Keratinocyte (primary cell): ENCODE measurements at regions not wholly inside any gene's neighbourhood (a gene's known extent, or its start where the extent isn't known, plus 50 kb on each side); places are given as distances from the start of the nearest gene placed in this dataset.

Experiments used
- CTCF ChIP-seq, 3 experiments: IDR thresholded peaks in 1 of 3; conservative IDR thresholded peaks in 1 of 3; optimal IDR thresholded peaks in 1 of 3; 2 replicates in 2 of 3; 3 replicates in 1 of 3; pipeline versions ENCODE3 to v1.5.1; 2011; ENCODE audit warnings: low read length in 3 of 3, mild to moderate bottlenecking in 3 of 3, moderate library complexity in 2 of 3, control low read depth in 1 of 3, inconsistent platforms in 1 of 3; ENCODE audit not compliant: insufficient read depth in 2 of 3; ENCODE audit errors: extremely low read depth in 1 of 3
- EZH2 ChIP-seq: IDR thresholded peaks from one replicate; pipeline ENCODE4 v1.6.1; 2012; ENCODE audit warnings: inconsistent platforms, mild to moderate bottlenecking, low read length, moderate library complexity

- TF ChIP-seq CTCF (optimal IDR thresholded peaks at IDR 0.05 in 1 of 3, IDR thresholded peaks at IDR 0.05 in 1 of 3, conservative IDR thresholded peaks at IDR 0.05 in 1 of 3; ENCODE audit: extremely low read depth in 1 of 3, insufficient read depth in 2 of 3, low read length in 3 of 3), result no peak
- TF ChIP-seq EZH2, result no peak
Measured at GRCh38 chr6:30265594-30265993, 52.4 kb upstream of the TRIM26 start.
